ENCODE measurements at regions not wholly inside any gene's neighbourhood (a gene's known extent, or its start where the extent isn't known, plus 50 kb on each side); places are given as distances from the start of the nearest gene placed in this dataset.

DNA sequence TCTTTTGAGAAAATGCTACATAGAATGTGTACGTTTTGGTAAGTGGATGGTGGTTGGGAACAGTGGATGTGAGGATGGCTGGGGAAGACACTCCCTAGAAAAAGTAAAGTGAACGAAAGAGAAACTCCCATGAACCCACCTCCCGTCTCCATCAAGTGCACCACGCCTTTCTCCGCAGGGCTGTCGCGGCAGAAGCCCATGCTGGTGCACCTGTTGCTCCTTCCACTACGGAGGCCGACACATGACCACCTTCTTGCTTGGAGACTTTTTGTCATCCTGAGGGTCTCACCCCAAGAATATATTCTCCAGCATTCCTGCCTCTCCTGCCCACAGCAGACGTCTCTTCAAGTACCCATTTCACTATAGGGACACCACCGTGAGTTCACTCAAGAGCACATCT lies 630.4 kb upstream of the PFKP start:
- TF ChIP-seq, protein P1, sequence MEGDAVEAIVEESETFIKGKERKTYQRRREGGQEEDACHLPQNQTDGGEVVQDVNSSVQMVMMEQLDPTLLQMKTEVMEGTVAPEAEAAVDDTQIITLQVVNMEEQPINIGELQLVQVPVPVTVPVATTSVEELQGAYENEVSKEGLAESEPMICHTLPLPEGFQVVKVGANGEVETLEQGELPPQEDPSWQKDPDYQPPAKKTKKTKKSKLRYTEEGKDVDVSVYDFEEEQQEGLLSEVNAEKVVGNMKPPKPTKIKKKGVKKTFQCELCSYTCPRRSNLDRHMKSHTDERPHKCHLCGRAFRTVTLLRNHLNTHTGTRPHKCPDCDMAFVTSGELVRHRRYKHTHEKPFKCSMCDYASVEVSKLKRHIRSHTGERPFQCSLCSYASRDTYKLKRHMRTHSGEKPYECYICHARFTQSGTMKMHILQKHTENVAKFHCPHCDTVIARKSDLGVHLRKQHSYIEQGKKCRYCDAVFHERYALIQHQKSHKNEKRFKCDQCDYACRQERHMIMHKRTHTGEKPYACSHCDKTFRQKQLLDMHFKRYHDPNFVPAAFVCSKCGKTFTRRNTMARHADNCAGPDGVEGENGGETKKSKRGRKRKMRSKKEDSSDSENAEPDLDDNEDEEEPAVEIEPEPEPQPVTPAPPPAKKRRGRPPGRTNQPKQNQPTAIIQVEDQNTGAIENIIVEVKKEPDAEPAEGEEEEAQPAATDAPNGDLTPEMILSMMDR (conservative IDR thresholded peaks at IDR 0.05): no peak
- no peak for TF ChIP-seq ZFX (IDR thresholded peaks at IDR 0.05)

Data from C4-2B (cell line).